ENCODE measurements at regions not wholly inside any gene's neighbourhood (a gene's known extent, or its start where the extent isn't known, plus 50 kb on each side); places are given as distances from the start of the nearest gene placed in this dataset.
"Not testable (repeated sequence)": the region's sequence is repeated elsewhere in the genome, so short reads cannot be mapped to it uniquely, and the experiment has no call there.

DNA sequence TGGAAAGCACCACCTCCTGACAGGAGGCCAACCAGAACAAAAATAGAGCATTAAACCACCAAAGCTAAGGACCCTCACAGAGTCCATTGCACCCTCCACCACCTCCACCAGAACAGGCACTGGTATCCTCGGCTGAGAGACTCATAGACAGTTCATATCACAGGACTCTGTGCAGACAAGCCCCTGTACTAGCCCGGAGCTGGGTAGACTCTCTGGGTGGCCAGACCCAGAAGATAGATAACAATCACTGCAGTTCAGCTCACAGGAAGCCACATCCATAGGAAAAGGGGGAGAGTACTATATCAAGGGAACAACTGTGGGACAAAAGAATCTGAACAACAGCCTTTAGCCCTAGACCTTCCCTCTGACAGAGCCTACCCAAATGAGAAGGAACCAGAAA, 67.4 kb upstream of the SSTR4 start:
- DNase-seq: not testable (repeated sequence)

DNA sequence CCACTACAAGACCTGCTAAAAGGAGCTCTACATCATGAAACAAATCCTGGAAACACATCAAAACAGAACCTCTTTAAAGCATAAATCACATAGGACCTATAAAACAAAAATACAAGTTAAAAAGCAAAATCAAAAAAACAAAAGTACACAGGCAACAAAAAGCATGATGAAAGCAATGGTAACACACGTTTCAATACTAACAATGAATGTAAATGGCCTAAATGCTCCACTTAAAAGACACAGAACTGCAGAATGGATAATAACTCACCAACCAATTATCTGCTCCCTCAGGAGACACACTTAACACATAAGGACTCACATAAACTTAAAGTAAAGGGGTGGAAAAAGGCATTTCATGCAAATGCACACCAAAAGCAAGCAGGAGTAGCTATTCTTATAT, 66.1 kb upstream of the SSTR4 start:
- DNase-seq: not testable (repeated sequence)

DNA sequence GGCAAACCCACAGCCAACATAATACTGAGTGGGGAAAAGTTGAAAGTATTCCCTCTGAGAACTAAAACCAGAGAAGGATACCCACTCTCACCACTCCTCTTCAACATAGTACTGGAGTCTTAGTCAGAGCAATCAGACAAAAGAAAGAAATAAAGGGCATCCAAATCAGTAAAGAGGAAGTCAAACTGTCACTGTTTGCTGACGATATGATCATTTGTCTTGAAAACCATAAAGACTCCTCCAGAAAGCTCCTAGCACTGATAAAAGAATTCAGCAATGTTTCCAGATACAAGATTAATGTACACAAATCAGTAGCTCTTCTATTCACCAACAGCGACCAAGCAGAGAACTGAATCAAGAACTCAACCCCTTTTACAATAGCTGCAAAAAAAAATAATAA, 64.0 kb upstream of the SSTR4 start:
- DNase-seq: not testable (repeated sequence)

DNA sequence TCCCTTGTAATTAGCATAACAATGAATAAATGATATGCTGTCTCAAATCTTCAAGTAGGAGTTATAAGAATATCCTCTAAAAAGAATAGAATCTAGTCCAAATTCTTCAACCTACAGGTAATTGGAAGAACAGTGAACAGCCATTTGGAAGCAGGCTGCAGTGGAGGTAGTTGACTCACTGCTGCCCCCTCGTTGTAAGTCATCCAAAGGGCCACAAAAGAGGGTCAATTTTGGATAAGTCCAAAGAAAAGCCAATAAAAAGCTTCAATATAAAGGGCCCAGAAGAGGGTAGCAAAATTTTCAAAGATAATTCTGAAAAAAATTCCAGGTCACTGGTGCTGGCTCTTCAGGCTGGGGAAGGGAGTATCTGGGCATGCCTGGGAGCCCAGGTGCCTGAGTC, 60.8 kb upstream of the SSTR4 start:
- DNase-seq: no peak

DNA sequence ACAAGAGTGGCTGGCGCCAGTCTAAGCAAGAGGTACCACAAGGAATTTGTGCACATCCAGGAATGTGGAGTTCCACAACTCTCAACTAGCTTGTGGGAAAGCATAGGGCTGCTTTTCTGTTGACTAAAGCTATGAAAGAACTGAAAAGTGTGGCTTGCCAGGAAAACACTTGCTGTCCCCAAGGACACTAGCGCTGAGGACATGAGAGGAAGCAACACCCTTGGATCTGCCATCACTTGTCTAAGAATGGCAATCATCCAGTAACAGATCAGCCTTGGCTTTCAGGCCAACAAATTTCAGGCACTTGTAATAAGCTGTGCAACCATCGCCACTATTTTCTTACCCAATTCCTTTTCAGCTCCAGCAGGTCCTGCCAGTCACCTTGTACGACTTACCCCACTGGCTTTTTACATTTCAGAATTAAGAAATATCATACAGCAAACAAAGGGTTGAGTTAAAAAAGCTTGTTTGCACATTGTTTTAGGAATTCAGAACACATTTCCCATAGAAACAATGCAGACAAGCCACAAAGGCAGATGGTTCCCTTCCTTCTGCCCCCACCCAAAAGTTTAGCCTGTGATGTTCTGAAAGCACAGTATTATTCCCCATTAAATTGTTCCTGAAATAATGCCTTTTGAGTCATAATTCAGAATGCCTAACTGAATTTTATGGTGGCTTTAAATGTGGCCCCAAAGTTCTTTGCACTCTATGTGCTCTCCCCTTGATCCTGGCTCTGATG, 57.9 kb upstream of the SSTR4 start:
- no peak for DNase-seq

DNA sequence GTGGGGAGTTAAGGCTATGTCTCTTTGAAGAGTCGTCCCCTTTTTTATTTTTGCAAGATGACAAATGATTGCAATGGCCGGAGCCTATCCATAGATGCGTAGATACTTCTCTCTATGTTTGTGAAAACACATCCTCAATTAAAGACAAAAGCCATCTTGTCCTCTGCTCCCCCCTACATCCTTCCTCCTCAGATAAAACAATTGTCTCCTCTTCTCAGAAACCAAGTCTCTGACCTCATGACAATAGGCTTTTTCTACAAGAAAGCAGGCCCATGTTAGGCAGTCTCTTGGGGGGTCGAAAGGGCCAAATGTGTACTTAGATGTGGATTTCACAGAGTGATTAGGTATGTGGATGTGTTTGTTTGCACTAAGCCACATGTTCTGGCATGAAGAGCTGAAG, 51.1 kb upstream of the SSTR4 start:
- DNase-seq: no peak

DNA sequence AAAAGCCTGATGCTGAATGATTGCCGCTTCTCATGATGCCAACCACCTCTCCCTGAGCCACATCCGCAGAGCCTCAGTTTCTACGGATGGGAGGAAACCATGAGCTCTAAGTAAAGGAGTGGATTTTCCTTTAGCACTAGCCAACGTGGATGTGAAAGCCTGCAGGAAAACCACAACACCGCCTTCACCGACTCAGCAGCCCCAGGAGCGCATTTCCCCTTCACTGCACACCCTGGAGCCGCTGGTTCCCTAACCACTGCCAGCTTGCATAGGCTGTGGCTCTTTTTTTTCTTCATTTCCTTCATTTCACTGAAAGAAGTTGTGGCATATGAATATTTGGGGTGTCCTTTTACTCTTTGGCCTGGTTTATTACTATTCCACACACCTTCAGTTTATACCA, 50.5 kb upstream of the SSTR4 start:
- DNase-seq: no peak

DNA sequence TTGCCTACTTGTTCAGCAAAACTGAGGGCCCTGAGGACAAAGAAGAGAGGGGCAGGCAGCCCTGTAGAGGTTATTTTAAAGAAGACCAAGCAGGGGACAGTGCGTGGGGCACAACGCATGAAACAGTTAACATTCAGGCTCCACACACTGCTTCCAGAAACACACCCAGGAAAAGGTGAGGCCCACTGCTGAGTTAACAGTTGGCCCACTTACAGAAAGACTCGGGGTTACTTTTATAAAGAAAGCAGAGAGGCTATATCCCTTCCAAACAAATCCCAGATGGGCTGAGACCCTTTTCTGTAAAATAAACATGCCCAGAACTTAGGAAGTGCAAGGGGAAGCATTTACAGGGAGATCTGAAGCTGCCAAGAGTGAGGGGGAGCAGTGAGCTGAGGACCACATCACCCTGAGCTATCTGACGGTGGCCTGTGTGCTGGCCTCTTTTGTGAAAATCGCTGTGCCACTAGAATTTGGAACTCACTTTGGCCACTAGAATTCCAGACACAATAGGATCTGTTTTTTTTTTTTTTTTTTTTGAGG, 49.8 kb upstream of the SSTR4 start:
- no peak for DNase-seq
